Liver (tissue), 8 donors: ENCODE measurements at regions not wholly inside any gene's neighbourhood (a gene's known extent, or its start where the extent isn't known, plus 50 kb on each side); places are given as distances from the start of the nearest gene placed in this dataset.

ENCODE experiments used
- DNase-seq: peaks from one replicate; pipeline ENCODE4 v3.0.0-alpha.2; 2017; ENCODE audit warnings: low spot score
- H3K27ac ChIP-seq, 2 donors: one replicate each; pipeline ENCODE4 v1.7.0; 2013; ENCODE audit warnings: inconsistent platforms in 2 of 2, low read length in 2 of 2, control low read depth in 1 of 2, low read depth in 1 of 2, mild to moderate bottlenecking in 1 of 2
- H3K27me3 ChIP-seq, 4 donors: one replicate each; pipeline versions ENCODE4 v1.6.1 to v1.7.0; 2013; ENCODE audit warnings: low read length in 3 of 4, inconsistent platforms in 1 of 4, mild to moderate bottlenecking in 1 of 4, moderate library complexity in 1 of 4; ENCODE audit not compliant: control insufficient read depth in 4 of 4, insufficient read depth in 4 of 4
- H3K36me3 ChIP-seq, 4 donors: one replicate each; pipeline versions ENCODE4 v1.6.1 to v1.7.0; 2013; ENCODE audit warnings: low read length in 3 of 4, mild to moderate bottlenecking in 3 of 4, low read depth in 1 of 4, moderate library complexity in 1 of 4; ENCODE audit not compliant: control insufficient read depth in 4 of 4, insufficient read depth in 3 of 4
- H3K4me1 ChIP-seq, 4 donors: one replicate each; pipeline versions ENCODE4 v1.6.1 to v1.7.0; 2013; ENCODE audit warnings: low read length in 3 of 4, mild to moderate bottlenecking in 3 of 4, moderate library complexity in 1 of 4; ENCODE audit not compliant: control insufficient read depth in 4 of 4, insufficient read depth in 4 of 4
- H3K4me3 ChIP-seq, 3 donors: one replicate each; pipeline versions ENCODE4 v1.6.1 to v1.7.0; 2013; ENCODE audit warnings: low read length in 3 of 3, control low read depth in 1 of 3, low read depth in 1 of 3, mild to moderate bottlenecking in 1 of 3
- H3K9ac ChIP-seq, 2 donors: one replicate each; pipeline ENCODE4 v1.7.0; 2013; ENCODE audit warnings: low read length in 2 of 2, mild to moderate bottlenecking in 2 of 2, moderate library complexity in 2 of 2, control low read depth in 1 of 2, low read depth in 1 of 2
- H3K9me3 ChIP-seq, 4 donors: one replicate each; pipeline versions ENCODE4 v1.6.1 to v1.7.0; 2013; ENCODE audit warnings: low read length in 3 of 4; ENCODE audit not compliant: control insufficient read depth in 4 of 4
- ATF3 ChIP-seq: IDR thresholded peaks from 2 replicates; pipeline ENCODE4 v1.6.1; 2016; ENCODE audit warnings: antibody characterized with exemption
- EGR1 ChIP-seq, 2 donors: IDR thresholded peaks; 2 replicates each; pipeline ENCODE4 v1.6.1; 2016 to 2018; ENCODE audit warnings: antibody characterized with exemption in 2 of 2, low read depth in 2 of 2
- FOXA1 ChIP-seq: IDR thresholded peaks from 2 replicates; pipeline ENCODE4 v1.6.1; 2016; ENCODE audit warnings: antibody characterized with exemption
- FOXA2 ChIP-seq: IDR thresholded peaks from 2 replicates; pipeline ENCODE4 v1.6.1; 2016; ENCODE audit warnings: antibody characterized with exemption
- GABPA ChIP-seq, 2 donors: IDR thresholded peaks in 1 of 2; conservative IDR thresholded peaks in 1 of 2; 2 replicates each; pipeline ENCODE4 v1.6.1; 2016; ENCODE audit warnings: antibody characterized with exemption in 2 of 2, mild to moderate bottlenecking in 1 of 2, moderate library complexity in 1 of 2
- HNF4A ChIP-seq, 2 donors: conservative IDR thresholded peaks; 2 replicates each; pipeline ENCODE4 v1.6.1; 2016; ENCODE audit warnings: antibody characterized with exemption in 2 of 2, mild to moderate bottlenecking in 2 of 2
- HNF4G ChIP-seq: IDR thresholded peaks from 2 replicates; pipeline ENCODE4 v1.6.1; 2016; ENCODE audit warnings: antibody characterized with exemption
- JUND ChIP-seq, 2 donors: IDR thresholded peaks; 2 replicates each; pipeline ENCODE4 v1.6.1; 2016; ENCODE audit warnings: antibody characterized with exemption in 2 of 2
- MAX ChIP-seq: IDR thresholded peaks from 2 replicates; pipeline ENCODE4 v1.6.1; 2016; ENCODE audit warnings: antibody characterized with exemption
- NR2F2 ChIP-seq: IDR thresholded peaks from 2 replicates; pipeline ENCODE4 v1.6.1; 2016; ENCODE audit warnings: antibody characterized with exemption
- RAD21 ChIP-seq, 2 donors: IDR thresholded peaks; 2 replicates each; pipeline ENCODE4 v1.6.1; 2016; ENCODE audit warnings: antibody characterized with exemption in 2 of 2, mild to moderate bottlenecking in 2 of 2
- REST ChIP-seq: IDR thresholded peaks from 2 replicates; pipeline ENCODE4 v1.6.1; 2016; ENCODE audit warnings: antibody characterized with exemption, mild to moderate bottlenecking
- RXRA ChIP-seq, 2 donors: IDR thresholded peaks; 2 replicates each; pipeline ENCODE4 v1.6.1; 2017 to 2018; ENCODE audit warnings: antibody characterized with exemption in 2 of 2, mild to moderate bottlenecking in 1 of 2
- SP1 ChIP-seq: IDR thresholded peaks from 2 replicates; pipeline ENCODE4 v1.6.1; 2018; ENCODE audit warnings: antibody characterized with exemption, mild to moderate bottlenecking
- TAF1 ChIP-seq: conservative IDR thresholded peaks from 2 replicates; pipeline ENCODE4 v1.6.1; 2016; ENCODE audit warnings: antibody characterized with exemption, mild to moderate bottlenecking
- YY1 ChIP-seq: IDR thresholded peaks from 2 replicates; pipeline ENCODE4 v1.6.1; 2016; ENCODE audit warnings: antibody characterized with exemption, mild to moderate bottlenecking
- ZBTB33 ChIP-seq: IDR thresholded peaks from 2 replicates; pipeline ENCODE4 v1.6.1; 2016; ENCODE audit warnings: antibody characterized with exemption
- WGBS: extraction: QIAGEN DNeasy Blood & Tissue Kit; methylation state at CpG from one replicate; pipeline ENCODE4 v1.1.7; 2013; 5-methylcytosine and 5-hydroxymethylcytosine counted together
- TF ChIP-seq, protein P1 (sequence below): fragments of 150-350 bp; IDR thresholded peaks from 2 replicates; pipeline ENCODE4 v1.5.1; 2017; ENCODE audit warnings: improper control_type of control experiment, low read depth, low read length; ENCODE audit not compliant: missing input control
- donor health status: healthy.
- donor health status: healthy.
- donor health status: healthy.
- donor health status: healthy.
- donor health status: healthy.

- Histone ChIP-seq H3K9ac (no peak overlapping the region), H3K36me3 (no peaks in the 10 kb centered on the region), H3K27ac (no peak overlapping the region), H3K4me3 (no peak overlapping the region), H3K9me3 (no peaks in the 10 kb centered on the region), H3K27me3 (no peaks in the 10 kb centered on the region), H3K4me1 (no peaks in the 10 kb centered on the region)
- no peak for DNase-seq
- TF ChIP-seq ZBTB33: no peak
- TF ChIP-seq FOXA2: no peak
- no peak for TF ChIP-seq EGR1 (IDR thresholded peaks at IDR 0.05; ENCODE audit: low read depth in 2 of 2)
- no peak for TF ChIP-seq REST
- no peak for TF ChIP-seq NR2F2
- no peak for TF ChIP-seq MAX
- no peak for TF ChIP-seq HNF4G
- no peak for TF ChIP-seq SP1
- no peak for TF ChIP-seq JUND (IDR thresholded peaks at IDR 0.05)
- TF ChIP-seq TAF1: no peak
- no peak for TF ChIP-seq RAD21 (IDR thresholded peaks at IDR 0.05)
- no peak for TF ChIP-seq HNF4A (conservative IDR thresholded peaks at IDR 0.05)
- no peak for TF ChIP-seq YY1
- TF ChIP-seq FOXA1: no peak
These were observed 227.5 kb upstream of the KCNH7 start for GRCh38 chr2:163066085-163066484.

DNA sequence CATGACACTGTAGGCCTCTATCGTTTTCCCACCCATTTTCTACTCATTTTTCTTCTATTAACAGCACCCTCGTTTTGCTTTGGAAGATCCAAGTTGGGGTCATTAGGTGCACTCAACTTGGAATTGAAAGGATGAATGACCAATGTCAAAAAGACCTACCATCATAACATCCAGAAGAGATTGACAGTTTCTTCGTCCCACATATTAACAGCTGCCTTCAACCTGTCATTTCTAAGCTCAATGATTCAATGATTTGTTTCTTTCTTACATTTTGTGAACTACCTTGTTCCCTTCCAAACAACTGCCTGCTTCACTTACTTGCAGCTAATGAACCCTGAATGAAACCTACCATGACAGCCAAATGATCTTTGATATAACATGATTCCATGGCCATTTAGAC is 224.0 kb upstream of the KCNH7 start:
- DNase-seq: no peak
- H3K4me1 ChIP-seq: no peaks in the 10 kb centered on the region
- no peaks in the 10 kb centered on the region for H3K27me3 ChIP-seq
- no peak overlapping the region for H3K4me3 ChIP-seq
- H3K9me3 ChIP-seq: no peaks in the 10 kb centered on the region
- H3K9ac ChIP-seq: no peak overlapping the region
- H3K36me3 ChIP-seq: no peaks in the 10 kb centered on the region
- TF ChIP-seq GABPA (IDR thresholded peaks at IDR 0.05 in 1 of 2, conservative IDR thresholded peaks at IDR 0.05 in 1 of 2): no peak
- no peak for TF ChIP-seq RXRA (IDR thresholded peaks at IDR 0.05)
- no peak for TF ChIP-seq HNF4G
- TF ChIP-seq FOXA1: no peak
- TF ChIP-seq EGR1 (IDR thresholded peaks at IDR 0.05; ENCODE audit: low read depth in 2 of 2): no peak
- TF ChIP-seq ZBTB33: no peak
- no peak for TF ChIP-seq TAF1
- no peak for TF ChIP-seq ATF3
- TF ChIP-seq JUND (IDR thresholded peaks at IDR 0.05): no peak
- TF ChIP-seq MAX: no peak
- no peak for TF ChIP-seq HNF4A (conservative IDR thresholded peaks at IDR 0.05)
- TF ChIP-seq, protein P1, sequence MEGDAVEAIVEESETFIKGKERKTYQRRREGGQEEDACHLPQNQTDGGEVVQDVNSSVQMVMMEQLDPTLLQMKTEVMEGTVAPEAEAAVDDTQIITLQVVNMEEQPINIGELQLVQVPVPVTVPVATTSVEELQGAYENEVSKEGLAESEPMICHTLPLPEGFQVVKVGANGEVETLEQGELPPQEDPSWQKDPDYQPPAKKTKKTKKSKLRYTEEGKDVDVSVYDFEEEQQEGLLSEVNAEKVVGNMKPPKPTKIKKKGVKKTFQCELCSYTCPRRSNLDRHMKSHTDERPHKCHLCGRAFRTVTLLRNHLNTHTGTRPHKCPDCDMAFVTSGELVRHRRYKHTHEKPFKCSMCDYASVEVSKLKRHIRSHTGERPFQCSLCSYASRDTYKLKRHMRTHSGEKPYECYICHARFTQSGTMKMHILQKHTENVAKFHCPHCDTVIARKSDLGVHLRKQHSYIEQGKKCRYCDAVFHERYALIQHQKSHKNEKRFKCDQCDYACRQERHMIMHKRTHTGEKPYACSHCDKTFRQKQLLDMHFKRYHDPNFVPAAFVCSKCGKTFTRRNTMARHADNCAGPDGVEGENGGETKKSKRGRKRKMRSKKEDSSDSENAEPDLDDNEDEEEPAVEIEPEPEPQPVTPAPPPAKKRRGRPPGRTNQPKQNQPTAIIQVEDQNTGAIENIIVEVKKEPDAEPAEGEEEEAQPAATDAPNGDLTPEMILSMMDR: no peak
- no peak for TF ChIP-seq REST
- TF ChIP-seq FOXA2: no peak
- TF ChIP-seq YY1: no peak
- no peak for TF ChIP-seq RAD21 (IDR thresholded peaks at IDR 0.05)
- no peak for TF ChIP-seq NR2F2
- TF ChIP-seq SP1: no peak
- no peak overlapping the region for H3K27ac ChIP-seq
- 78% methylated on average over 3 of the region's 3 CpGs for WGBS
